ENCODE measurements at regions not wholly inside any gene's neighbourhood (a gene's known extent, or its start where the extent isn't known, plus 50 kb on each side); places are given as distances from the start of the nearest gene placed in this dataset.

GRCh38 chr10:83680470-83680891 lies 458.8 kb upstream of the GHITM start:
- DNase-seq (ENCODE audit: low spot score in 2 of 2), result no peak
- WGBS, 2 donors, result 37 to 44% methylated on average over 7 of the region's 7 CpGs

GRCh38 chr10:83682414-83682813 lies 456.9 kb upstream of the GHITM start:
- no peak for DNase-seq (ENCODE audit: low spot score in 2 of 2)
- TF ChIP-seq POLR2A (IDR thresholded peaks at IDR 0.05) (no peak), CTCF (IDR thresholded peaks at IDR 0.05) (no peak)
- 84% methylated on average over 2 of the region's 2 CpGs for WGBS, 2 donors
- H3K4me3 ChIP-seq (ENCODE audit: low read depth, poor library complexity, severe bottlenecking), result no peak overlapping the region
- intact Hi-C loops (cut with DNase I; ENCODE audit: low total_unique reads), result no loop called here

More at GRCh38 chr10:83680470-83680891, 458.8 kb upstream of the GHITM start:
- TF ChIP-seq CTCF (IDR thresholded peaks at IDR 0.05) (no peak), POLR2A (IDR thresholded peaks at IDR 0.05) (no peak)
- H3K4me3 ChIP-seq (ENCODE audit: low read depth, poor library complexity, severe bottlenecking), result no peak overlapping the region
- intact Hi-C loops (cut with DNase I; ENCODE audit: low total_unique reads), result no loop called here

- TF ChIP-seq CTCF (IDR thresholded peaks at IDR 0.05), result no peak
- TF ChIP-seq POLR2A (IDR thresholded peaks at IDR 0.05), result no peak
- WGBS, 2 donors, result 47 to 60% methylated on average over 5 of the region's 5 CpGs
- H3K4me3 ChIP-seq (ENCODE audit: low read depth, poor library complexity, severe bottlenecking), result no peak overlapping the region
- intact Hi-C loops (cut with DNase I; ENCODE audit: low total_unique reads), result no loop called here
- DNase-seq (ENCODE audit: low spot score in 2 of 2), result no peak
These were observed 453.9 kb upstream of the GHITM start for GRCh38 chr10:83685458-83685857.

GRCh38 chr10:83691791-83692596 lies 447.3 kb upstream of the GHITM start:
- WGBS, 2 donors, result 60 to 66% methylated on average over 2 of the region's 2 CpGs

GRCh38 chr10:83698899-83699298 lies 440.4 kb upstream of the GHITM start:
- WGBS, 2 donors, result 91 to 95% methylated on average over 2 of the region's 2 CpGs
- intact Hi-C loops (cut with DNase I; ENCODE audit: low total_unique reads), result no loop called here
- no peak for TF ChIP-seq POLR2A (IDR thresholded peaks at IDR 0.05)
- no peak for TF ChIP-seq CTCF (IDR thresholded peaks at IDR 0.05)
- no peak for DNase-seq (ENCODE audit: low spot score in 2 of 2)
- H3K4me3 ChIP-seq (ENCODE audit: low read depth, poor library complexity, severe bottlenecking), result no peak overlapping the region

More at GRCh38 chr10:83691791-83692596, 447.3 kb upstream of the GHITM start:
- intact Hi-C loops (cut with DNase I; ENCODE audit: low total_unique reads), result no loop called here
- DNase-seq (ENCODE audit: low spot score in 2 of 2), result no peak
- H3K4me3 ChIP-seq (ENCODE audit: low read depth, poor library complexity, severe bottlenecking), result no peak overlapping the region
- TF ChIP-seq POLR2A (IDR thresholded peaks at IDR 0.05), result no peak
- TF ChIP-seq CTCF (IDR thresholded peaks at IDR 0.05), result no peak
